Right lobe of liver (tissue), 6 donors: ENCODE measurements at regions not wholly inside any gene's neighbourhood (a gene's known extent, or its start where the extent isn't known, plus 50 kb on each side); places are given as distances from the start of the nearest gene placed in this dataset.

ENCODE experiments used
- ATAC-seq, 4 donors: fragments of 200-7000 bp; cut with Tn5 transposase; one replicate each; pipeline ENCODE4 v1.9.1; 2020; ENCODE audit warnings: mild to moderate bottlenecking in 4 of 4, moderate library complexity in 4 of 4
- DNase-seq, 3 donors: peaks; one replicate each; pipeline ENCODE4 v3.0.0-alpha.2; 2020
- H3K27ac ChIP-seq, 3 donors: fragments of 200-600 bp; one replicate each; pipeline ENCODE4 v1.8.0; 2022
- H3K27me3 ChIP-seq, 2 donors: fragments of 200-600 bp; one replicate each; pipeline ENCODE4 v1.8.0; 2022
- H3K36me3 ChIP-seq, 4 donors: fragments of 200-600 bp; sonication (generic) in 1 of 4; one replicate each; pipeline versions ENCODE4 v1.5.1 to v1.8.0; 2017 to 2022; ENCODE audit warnings: control low read depth in 1 of 4
- H3K4me1 ChIP-seq, 4 donors: fragments of 200-600 bp; sonication (generic) in 1 of 4; one replicate each; pipeline versions ENCODE4 v1.5.1 to v1.8.0; 2017 to 2022; ENCODE audit warnings: control low read depth in 1 of 4
- H3K4me3 ChIP-seq, 3 donors: fragments of 200-600 bp; one replicate each; pipeline ENCODE4 v1.8.0; 2022
- H3K9me3 ChIP-seq, 4 donors: fragments of 200-600 bp; sonication (generic) in 1 of 4; one replicate each; pipeline versions ENCODE4 v1.5.1 to v1.8.0; 2017 to 2022; ENCODE audit warnings: control low read depth in 1 of 4
- POLR2A ChIP-seq: fragments of 450-650 bp; IDR thresholded peaks from one replicate; pipeline ENCODE4 v1.6.1; 2017; ENCODE audit warnings: antibody characterized with exemption, mild to moderate bottlenecking
- WGBS: methylation state at CpG from one replicate; pipeline ENCODE4 v1.1.6; 2018; ENCODE audit warnings: low coverage, low lambda C conversion rate; ENCODE audit not compliant: insufficient coverage; ENCODE audit errors: missing lambda C conversion rate; 5-methylcytosine and 5-hydroxymethylcytosine counted together
- intact Hi-C, 2 donors: fragments of 100-400 bp; cut with DNase I; formaldehyde crosslinking; loops; one replicate each; pipeline versions ENCODE4 v1.11.2 to v1.14.1; 2022
- TF ChIP-seq, protein P1 (sequence below), 4 donors: fragments of 200-600 bp in 3 of 4; fragments of 450-650 bp in 1 of 4; IDR thresholded peaks; one replicate each; pipeline versions ENCODE4 v1.5.1 to v1.8.0; 2016 to 2022; ENCODE audit warnings: antibody characterized with exemption in 4 of 4, mild to moderate bottlenecking in 2 of 4
- donor health status: DM: no; HTN: yes; CAD: no.
- donor health status: DM: no; HTN: no; CAD: no.
- donor health status: DM: no; HTN: no; CAD: no.
- donor health status: DM: no; HTN: yes; CAD: no.
- donor health status: DM: no; HTN: yes; CAD: no.

GRCh38 chr14:98612434-98613200 is 659.4 kb downstream of the BCL11B start:
- Histone ChIP-seq H3K4me3 (no peak overlapping the region), H3K36me3 (no peaks in the 10 kb centered on the region), H3K4me1 (no peaks in the 10 kb centered on the region), H3K27me3 (no peaks in the 10 kb centered on the region), H3K27ac (no peak overlapping the region), H3K9me3 (no peaks in the 10 kb centered on the region)
- 53% methylated on average over 6 of the region's 6 CpGs for WGBS
- no peak for TF ChIP-seq POLR2A
- TF ChIP-seq, protein P1, sequence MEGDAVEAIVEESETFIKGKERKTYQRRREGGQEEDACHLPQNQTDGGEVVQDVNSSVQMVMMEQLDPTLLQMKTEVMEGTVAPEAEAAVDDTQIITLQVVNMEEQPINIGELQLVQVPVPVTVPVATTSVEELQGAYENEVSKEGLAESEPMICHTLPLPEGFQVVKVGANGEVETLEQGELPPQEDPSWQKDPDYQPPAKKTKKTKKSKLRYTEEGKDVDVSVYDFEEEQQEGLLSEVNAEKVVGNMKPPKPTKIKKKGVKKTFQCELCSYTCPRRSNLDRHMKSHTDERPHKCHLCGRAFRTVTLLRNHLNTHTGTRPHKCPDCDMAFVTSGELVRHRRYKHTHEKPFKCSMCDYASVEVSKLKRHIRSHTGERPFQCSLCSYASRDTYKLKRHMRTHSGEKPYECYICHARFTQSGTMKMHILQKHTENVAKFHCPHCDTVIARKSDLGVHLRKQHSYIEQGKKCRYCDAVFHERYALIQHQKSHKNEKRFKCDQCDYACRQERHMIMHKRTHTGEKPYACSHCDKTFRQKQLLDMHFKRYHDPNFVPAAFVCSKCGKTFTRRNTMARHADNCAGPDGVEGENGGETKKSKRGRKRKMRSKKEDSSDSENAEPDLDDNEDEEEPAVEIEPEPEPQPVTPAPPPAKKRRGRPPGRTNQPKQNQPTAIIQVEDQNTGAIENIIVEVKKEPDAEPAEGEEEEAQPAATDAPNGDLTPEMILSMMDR (IDR thresholded peaks at IDR 0.05), result no peak
- intact Hi-C loops, result no loop called here
- no peak for DNase-seq
- ATAC-seq, result no peak

GRCh38 chr14:98614741-98615140 is 657.3 kb downstream of the BCL11B start:
- Histone ChIP-seq H3K27ac (no peak overlapping the region), H3K4me3 (no peak overlapping the region), H3K27me3 (no peaks in the 10 kb centered on the region), H3K4me1 (no peaks in the 10 kb centered on the region), H3K9me3 (no peaks in the 10 kb centered on the region), H3K36me3 (no peaks in the 10 kb centered on the region)
- WGBS, result 66% methylated on average over 3 of the region's 3 CpGs
- no peak for TF ChIP-seq POLR2A
- TF ChIP-seq, protein P1 (IDR thresholded peaks at IDR 0.05), result no peak
- ATAC-seq (no peak), DNase-seq (no peak)
- intact Hi-C loops, result no loop called here

DNA sequence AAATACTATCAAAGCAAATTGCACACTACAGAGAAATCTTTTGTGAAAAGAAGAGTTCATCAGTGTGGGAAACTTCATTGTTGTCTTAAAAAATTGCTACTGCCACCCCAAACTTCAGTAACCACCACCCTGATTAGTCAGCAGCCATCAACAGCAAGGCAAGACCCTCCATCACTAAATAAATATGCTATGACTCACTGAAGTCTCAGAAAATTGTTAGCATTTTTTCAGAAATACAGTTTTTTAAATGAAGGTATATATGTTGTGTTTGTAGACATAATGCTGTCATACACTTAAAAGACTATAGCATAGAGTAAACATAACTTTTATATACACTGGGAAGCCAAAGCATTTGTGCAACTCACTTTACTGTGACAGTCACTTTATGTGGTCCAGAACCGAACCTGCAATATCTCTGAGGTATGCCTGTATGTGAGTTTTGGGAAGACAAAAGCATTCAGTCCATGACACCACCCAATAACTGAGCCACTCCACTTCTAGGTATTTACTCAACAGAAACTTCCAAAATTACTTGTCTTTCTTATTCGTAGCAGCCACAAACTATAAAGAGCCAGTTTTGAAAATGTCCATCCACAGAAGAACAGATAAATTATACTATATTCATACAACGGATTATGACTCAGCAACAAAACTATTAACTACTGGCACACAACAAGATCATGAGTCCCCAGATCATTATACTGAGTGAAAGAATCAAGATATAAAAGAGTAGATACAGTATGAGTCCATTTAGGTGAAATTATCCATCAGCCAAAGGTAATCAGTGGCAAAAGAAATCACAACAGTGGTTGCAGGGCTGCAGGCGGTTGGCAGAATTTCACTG is 649.6 kb downstream of the BCL11B start:
- Histone ChIP-seq H3K9me3 (no peaks in the 10 kb centered on the region), H3K27me3 (no peaks in the 10 kb centered on the region), H3K4me1 (no peaks in the 10 kb centered on the region), H3K36me3 (no peaks in the 10 kb centered on the region), H3K27ac (no peak overlapping the region), H3K4me3 (no peak overlapping the region)
- DNase-seq, result no peak
- TF ChIP-seq, protein P1 (IDR thresholded peaks at IDR 0.05), result no peak
- no peak for TF ChIP-seq POLR2A
- WGBS, result 43% methylated on average over 4 of the region's 4 CpGs
- no peak for ATAC-seq
- intact Hi-C loops, result no loop called here

- intact Hi-C loops, result no loop called here
- WGBS, result 76% methylated on average over 14 of the region's 14 CpGs
- Histone ChIP-seq H3K4me1 (no peaks in the 10 kb centered on the region), H3K27me3 (no peaks in the 10 kb centered on the region), H3K36me3 (no peaks in the 10 kb centered on the region), H3K9me3 (no peaks in the 10 kb centered on the region), H3K27ac (no peak overlapping the region), H3K4me3 (no peak overlapping the region)
- ATAC-seq (no peak), DNase-seq (no peak)
- no peak for TF ChIP-seq POLR2A
- TF ChIP-seq, protein P1 (IDR thresholded peaks at IDR 0.05), result no peak
Measured at GRCh38 chr14:98623788-98624415, 648.1 kb downstream of the BCL11B start.
